ENCODE measurements at regions not wholly inside any gene's neighbourhood (a gene's known extent, or its start where the extent isn't known, plus 50 kb on each side); places are given as distances from the start of the nearest gene placed in this dataset.
"Not testable (repeated sequence)": the region's sequence is repeated elsewhere in the genome, so short reads cannot be mapped to it uniquely, and the experiment has no call there.

DNA sequence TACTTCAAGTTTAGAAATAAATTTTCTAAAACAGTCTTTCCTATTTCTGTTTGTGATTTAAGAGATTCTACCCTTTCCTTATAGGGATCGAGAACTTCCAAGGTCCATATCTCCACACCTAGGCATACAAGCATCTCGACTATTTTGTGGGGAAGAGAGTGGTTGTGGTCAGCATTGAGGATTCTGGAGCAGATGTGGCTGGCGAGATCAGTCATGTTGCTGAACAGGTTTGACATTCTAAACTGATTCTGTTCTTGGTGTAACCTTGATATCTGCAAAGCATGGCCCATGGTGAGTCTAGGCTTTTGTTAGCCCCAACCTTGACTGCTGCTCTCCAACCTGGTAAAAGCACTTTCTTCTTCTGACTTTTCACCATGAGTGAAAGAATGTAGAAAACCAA is 167.6 kb upstream of the POGK start:
- intact Hi-C loops (cut with DNase I): no loop called here
- DNase-seq: no peak

DNA sequence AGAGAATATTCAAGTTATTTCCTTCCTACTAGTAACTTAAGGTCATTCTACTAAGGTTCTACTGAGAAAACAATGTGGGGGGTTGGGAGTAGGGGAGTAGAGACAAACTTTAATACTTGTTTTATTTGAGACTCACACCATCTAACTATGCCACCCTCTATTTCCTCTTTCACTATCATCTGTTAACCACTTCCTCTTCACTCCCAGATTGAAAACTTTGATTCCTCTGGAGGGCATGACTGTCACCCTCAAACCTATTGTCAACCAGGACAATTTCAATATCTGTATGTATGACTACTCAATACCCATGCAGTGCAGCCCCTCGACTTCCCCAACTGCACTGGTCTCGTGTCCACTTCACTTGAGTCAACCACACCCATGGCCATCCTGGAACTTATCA is 165.6 kb upstream of the POGK start:
- DNase-seq: no peak
- intact Hi-C loops (cut with DNase I): no loop called here

GRCh38 chr1:166675213-166675612 is 164.1 kb upstream of the POGK start:
- no peak for DNase-seq
- intact Hi-C loops (cut with DNase I): no loop called here

DNA sequence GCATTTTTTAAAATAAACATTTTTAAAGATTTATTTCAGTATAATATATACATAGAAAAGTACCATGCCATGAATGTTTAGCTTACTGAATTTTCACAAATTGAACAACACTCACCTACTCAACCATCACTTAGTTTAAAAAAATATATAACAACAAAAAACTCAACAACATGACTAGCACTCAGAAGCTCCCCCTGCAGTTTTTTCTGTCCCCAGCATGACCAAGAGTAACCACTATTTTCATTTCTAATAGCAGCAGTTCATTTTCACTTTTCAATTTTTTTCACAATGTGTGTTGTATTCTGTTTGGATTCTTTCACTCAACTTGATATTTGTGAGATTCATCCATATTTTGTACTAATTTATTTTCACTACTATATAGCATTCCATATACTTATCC is 162.3 kb upstream of the POGK start:
- intact Hi-C loops (cut with DNase I): no loop called here
- DNase-seq: no peak

- DNase-seq: no peak
These were observed 159.9 kb upstream of the POGK start for GRCh38 chr1:166679369-166679768.

DNA sequence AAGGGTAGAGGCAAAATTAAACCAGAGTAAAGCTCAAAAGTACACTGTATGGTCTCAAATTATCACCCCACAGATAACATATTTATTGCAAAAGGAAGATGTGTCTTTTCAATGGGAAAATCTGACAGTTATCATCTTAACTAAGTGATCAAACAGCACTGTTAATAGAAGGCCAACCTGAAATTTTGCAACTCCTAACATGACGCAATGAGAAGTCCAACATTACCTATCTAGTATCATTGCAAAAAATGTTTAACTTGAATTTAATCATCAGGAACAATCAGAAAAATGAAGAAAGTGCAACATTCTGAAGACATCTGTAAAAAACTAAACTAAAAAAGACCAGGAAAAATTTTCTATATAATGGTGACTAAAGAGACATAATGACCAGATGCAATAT is 156.7 kb upstream of the POGK start:
- no peak for DNase-seq
- intact Hi-C loops (cut with DNase I): no loop called here

More at GRCh38 chr1:166679369-166679768, 159.9 kb upstream of the POGK start:
- intact Hi-C loops (cut with DNase I): no loop called here

DNA sequence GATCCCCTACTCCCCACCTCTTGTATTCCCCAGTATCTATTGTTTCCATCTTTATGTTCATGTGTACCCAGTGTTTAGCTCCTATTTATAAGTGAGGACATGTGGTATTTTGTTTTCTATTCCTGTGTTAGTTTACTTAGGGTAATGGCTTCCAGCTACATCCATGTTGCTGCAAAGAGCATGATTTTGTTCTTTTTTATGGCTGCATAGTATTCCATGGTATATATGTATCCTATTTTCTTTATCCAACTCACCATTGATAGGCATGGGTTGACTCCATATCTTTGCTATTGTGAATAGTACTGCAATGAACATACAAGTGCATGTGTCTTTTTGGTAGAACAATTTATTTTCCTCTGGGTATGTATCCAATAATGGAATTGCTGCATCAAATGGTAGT is 154.6 kb upstream of the POGK start:
- intact Hi-C loops (cut with DNase I): not testable (repeated sequence)

DNA sequence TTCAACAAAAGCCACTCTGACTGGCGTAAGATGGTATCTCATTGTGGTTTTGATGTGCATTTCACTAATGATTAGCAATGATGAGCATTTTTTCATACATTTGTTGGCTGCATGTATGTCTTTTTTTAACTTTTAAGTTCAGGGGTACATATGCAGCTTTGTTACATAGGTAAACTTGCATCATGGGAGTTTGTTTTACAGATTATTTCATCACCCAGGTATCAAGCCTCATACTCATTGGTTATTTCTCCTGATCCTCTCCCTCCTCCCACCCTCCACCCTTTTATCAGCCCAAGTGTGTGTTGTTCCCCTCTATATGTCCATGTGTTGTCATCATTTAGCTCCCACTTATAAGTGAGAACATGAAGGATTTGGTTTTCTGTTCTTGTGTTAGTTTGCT is 154.1 kb upstream of the POGK start:
- intact Hi-C loops (cut with DNase I): no loop called here
- no peak for DNase-seq

More for the DNA sequence above, 154.6 kb upstream of the POGK start:
- not testable (repeated sequence) for DNase-seq

- intact Hi-C loops (cut with DNase I); DNase-seq: not testable (repeated sequence)
These were observed 153.4 kb upstream of the POGK start for GRCh38 chr1:166685891-166686290.

DNA sequence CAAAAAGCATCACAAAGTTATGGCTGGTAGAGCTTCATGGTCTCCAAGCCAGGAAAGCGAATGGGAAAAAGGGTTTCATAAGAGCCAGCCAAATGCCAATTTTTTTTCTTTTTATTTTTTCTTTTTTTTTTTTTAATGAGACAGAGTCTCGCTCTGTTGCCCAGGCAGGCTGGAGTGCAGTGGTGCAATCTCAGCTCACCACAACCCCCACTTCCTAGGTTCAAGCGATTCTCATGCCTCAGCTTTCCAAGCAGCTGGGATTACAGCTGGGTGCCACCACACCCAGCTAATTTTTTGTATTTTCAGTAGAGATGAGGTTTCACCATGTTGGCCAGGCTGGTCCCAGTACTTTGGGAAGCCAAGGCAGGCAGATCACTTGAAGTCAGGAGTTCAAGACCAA is 148.7 kb upstream of the POGK start:
- intact Hi-C loops (cut with DNase I); DNase-seq: not testable (repeated sequence)

- intact Hi-C loops (cut with DNase I): no loop called here
- DNase-seq: no peak
These were observed 147.8 kb upstream of the POGK start for GRCh38 chr1:166691476-166691875.

DNA sequence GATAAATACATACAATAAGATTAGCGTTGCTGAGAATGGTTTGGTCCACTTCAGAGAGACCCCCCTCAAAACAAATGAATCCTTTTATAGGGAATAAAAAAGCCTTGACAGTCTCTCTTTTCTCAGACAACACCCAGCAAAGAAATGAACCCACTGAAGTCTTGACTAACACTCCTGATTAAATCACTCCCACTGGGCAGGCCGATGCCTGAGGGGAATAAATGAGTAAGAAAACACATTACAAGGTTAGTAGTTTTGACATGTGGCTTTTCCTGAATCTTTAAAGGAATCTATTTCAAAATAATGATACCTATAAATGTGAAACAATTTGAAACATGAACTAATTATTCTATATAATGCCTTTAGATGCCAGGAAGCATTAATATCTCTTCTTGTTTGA is 146.9 kb upstream of the POGK start:
- no peak for DNase-seq
- intact Hi-C loops (cut with DNase I): no loop called here

GRCh38 chr1:166693158-166693557 is 146.1 kb upstream of the POGK start:
- intact Hi-C loops (cut with DNase I): no loop called here

GRCh38 chr1:166693673-166694297 is 145.5 kb upstream of the POGK start:
- intact Hi-C loops (cut with DNase I): no loop called here
- DNase-seq: no peak

More at GRCh38 chr1:166693158-166693557, 146.1 kb upstream of the POGK start:
- DNase-seq: no peak

- no peak for DNase-seq
These were observed 144.2 kb upstream of the POGK start for GRCh38 chr1:166695115-166695514.

GRCh38 chr1:166695834-166696233 is 143.4 kb upstream of the POGK start:
- intact Hi-C loops (cut with DNase I); DNase-seq: not testable (repeated sequence)

More at GRCh38 chr1:166695115-166695514, 144.2 kb upstream of the POGK start:
- intact Hi-C loops (cut with DNase I): no loop called here

DNA sequence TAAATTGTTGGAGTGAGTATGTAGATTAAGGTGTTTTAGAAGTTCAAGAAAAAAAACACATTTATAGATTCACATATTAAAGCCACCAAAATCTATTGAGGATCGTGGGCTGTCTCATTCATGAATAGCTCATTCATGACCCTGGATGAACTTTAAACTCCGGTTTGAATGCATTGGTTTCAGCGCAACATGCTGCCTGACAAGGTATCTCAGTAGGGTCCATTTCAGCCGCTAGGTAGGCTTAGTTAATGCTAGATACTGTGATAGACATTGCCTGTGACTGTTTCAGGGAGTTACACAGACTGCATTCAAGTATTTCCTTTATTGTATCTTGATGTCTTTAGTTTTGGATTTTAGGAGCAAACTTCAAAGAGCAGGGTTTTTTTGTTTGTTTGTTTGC is 140.5 kb upstream of the POGK start:
- intact Hi-C loops (cut with DNase I): no loop called here
- DNase-seq: no peak

GRCh38 chr1:166699613-166700012 is 139.7 kb upstream of the POGK start:
- DNase-seq: no peak
- intact Hi-C loops (cut with DNase I): no loop called here

GRCh38 chr1:166700696-166701095 is 138.6 kb upstream of the POGK start:
- intact Hi-C loops (cut with DNase I): no loop called here

GRCh38 chr1:166701603-166702100 is 137.6 kb upstream of the POGK start:
- intact Hi-C loops (cut with DNase I): no loop called here
- no peak for DNase-seq

More at GRCh38 chr1:166700696-166701095, 138.6 kb upstream of the POGK start:
- DNase-seq: no peak

DNA sequence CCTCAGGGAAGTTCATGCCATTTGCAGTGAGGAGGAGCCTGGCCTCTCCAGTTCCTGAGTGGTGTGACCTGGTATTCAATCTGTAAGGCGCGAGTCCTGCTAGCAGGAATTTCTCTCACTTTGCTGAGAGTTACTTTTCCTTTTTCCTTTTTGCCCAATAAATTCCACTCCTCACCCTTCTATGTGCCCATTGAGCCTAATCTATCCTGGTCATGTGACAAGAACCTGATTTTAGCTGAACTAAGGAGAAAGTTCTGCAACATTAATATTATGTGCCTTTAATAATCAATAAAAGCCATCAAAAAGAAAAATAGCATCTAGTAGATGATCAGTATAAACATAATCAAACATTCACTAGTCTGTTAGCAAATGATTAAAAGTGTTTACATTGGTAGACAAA is 136.1 kb upstream of the POGK start:
- intact Hi-C loops (cut with DNase I): no loop called here
- DNase-seq: no peak

Measured in head of caudate nucleus (tissue), 42 donors.